Mesothelial cell of epicardium (in vitro differentiated cells): ENCODE measurements at regions not wholly inside any gene's neighbourhood (a gene's known extent, or its start where the extent isn't known, plus 50 kb on each side); places are given as distances from the start of the nearest gene placed in this dataset.
"Not testable (repeated sequence)": the region's sequence is repeated elsewhere in the genome, so short reads cannot be mapped to it uniquely, and the experiment has no call there.

ENCODE experiments used
- DNase-seq, 2 experiments: peaks; one replicate each; pipeline ENCODE4 v3.0.0; 2021; ENCODE audit warnings: low spot score in 2 of 2; ENCODE audit not compliant: unreplicated experiment in 2 of 2
- H3K27ac Mint-ChIP-seq: 2 replicates; pipeline ENCODE4 v1.8.0; 2021; ENCODE audit warnings: mixed read lengths
- H3K27me3 Mint-ChIP-seq: 2 replicates; pipeline ENCODE4 v1.8.0; 2021; ENCODE audit warnings: low read depth, mixed read lengths
- H3K36me3 Mint-ChIP-seq: 2 replicates; pipeline ENCODE4 v1.8.0; 2021; ENCODE audit warnings: mixed read lengths
- H3K4me1 Mint-ChIP-seq: 2 replicates; pipeline ENCODE4 v1.8.0; 2021; ENCODE audit warnings: mixed read lengths
- H3K4me3 Mint-ChIP-seq: 2 replicates; pipeline ENCODE4 v1.8.0; 2021; ENCODE audit warnings: mild to moderate bottlenecking, moderate library complexity, mixed read lengths
- H3K9me3 Mint-ChIP-seq: 2 replicates; pipeline ENCODE4 v1.8.0; 2021; ENCODE audit warnings: mixed read lengths
- TF ChIP-seq, protein P1 (sequence below): fragments of 200-600 bp; sonication (generic); IDR thresholded peaks from one replicate; pipeline ENCODE4 v1.5.0; 2021; ENCODE audit warnings: antibody characterized with exemption; ENCODE audit not compliant: unreplicated experiment

DNA sequence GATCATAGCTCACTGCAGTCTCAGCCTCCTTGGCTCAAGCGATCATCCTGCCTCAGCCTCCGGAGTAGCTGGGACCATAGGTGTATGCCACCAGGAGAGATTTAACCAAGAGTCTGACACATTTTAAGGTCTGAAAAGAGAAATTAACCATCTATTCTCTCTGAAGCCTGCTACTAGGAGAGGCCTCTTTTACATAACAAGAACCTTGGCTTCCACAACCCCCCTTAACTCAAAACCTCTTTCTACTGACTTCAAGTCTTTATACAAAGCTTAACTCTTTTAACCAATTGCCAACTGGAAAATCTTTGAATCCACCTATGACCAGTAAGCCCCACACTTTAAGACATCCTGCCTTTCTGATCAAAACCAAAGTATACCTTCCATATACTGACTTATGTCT, 279.9 kb upstream of the CELF4 start:
- H3K4me3 Mint-ChIP-seq: no peak overlapping the region
- peaks cover 3% of the 10 kb centered on the region for H3K9me3 Mint-ChIP-seq
- H3K4me1 Mint-ChIP-seq: no peaks in the 10 kb centered on the region
- no peak overlapping the region for H3K27ac Mint-ChIP-seq
- TF ChIP-seq, protein P1, sequence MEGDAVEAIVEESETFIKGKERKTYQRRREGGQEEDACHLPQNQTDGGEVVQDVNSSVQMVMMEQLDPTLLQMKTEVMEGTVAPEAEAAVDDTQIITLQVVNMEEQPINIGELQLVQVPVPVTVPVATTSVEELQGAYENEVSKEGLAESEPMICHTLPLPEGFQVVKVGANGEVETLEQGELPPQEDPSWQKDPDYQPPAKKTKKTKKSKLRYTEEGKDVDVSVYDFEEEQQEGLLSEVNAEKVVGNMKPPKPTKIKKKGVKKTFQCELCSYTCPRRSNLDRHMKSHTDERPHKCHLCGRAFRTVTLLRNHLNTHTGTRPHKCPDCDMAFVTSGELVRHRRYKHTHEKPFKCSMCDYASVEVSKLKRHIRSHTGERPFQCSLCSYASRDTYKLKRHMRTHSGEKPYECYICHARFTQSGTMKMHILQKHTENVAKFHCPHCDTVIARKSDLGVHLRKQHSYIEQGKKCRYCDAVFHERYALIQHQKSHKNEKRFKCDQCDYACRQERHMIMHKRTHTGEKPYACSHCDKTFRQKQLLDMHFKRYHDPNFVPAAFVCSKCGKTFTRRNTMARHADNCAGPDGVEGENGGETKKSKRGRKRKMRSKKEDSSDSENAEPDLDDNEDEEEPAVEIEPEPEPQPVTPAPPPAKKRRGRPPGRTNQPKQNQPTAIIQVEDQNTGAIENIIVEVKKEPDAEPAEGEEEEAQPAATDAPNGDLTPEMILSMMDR: no peak
- DNase-seq: no peak
- no peaks in the 10 kb centered on the region for H3K36me3 Mint-ChIP-seq
- no peaks in the 10 kb centered on the region for H3K27me3 Mint-ChIP-seq

DNA sequence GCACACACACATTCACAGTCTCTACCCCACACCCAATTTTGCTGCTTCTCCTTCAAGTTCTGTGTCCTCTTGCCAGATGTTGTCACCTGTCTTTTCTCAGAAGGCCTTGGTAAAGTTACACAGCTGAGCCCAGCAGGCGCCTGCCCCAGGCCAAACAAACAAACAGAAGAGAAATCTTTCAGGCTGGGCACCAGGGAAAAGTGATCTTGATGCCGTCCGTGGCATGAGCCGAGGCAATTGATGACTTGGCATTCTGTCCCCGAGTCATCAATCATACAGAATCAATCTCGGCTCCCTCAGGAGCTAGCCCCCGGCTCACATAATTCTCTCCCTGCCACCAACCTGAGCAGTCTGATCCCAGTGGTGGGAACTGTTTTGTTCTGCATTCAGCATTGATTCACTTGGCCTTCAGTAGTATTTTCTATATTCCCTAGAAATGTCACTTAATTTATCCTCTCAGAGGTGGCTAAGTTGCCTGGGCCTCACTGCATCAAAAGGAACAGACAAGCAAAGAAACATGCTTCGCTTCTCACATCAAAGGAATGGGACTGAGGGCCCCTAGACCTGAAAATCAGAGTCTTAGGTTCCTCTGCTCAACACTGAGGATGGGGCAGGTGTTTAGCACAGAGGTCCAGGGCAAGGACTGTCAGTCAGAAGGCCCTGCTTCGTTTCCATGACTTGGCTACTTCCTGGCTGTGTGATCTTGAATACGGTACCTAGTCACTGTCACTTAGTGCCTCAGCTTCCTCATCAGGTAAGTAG, 278.8 kb upstream of the CELF4 start:
- H3K4me1 Mint-ChIP-seq: no peaks in the 10 kb centered on the region
- peaks cover 3% of the 10 kb centered on the region for H3K9me3 Mint-ChIP-seq
- TF ChIP-seq, protein P1: no peak
- no peak overlapping the region for H3K27ac Mint-ChIP-seq
- H3K27me3 Mint-ChIP-seq: no peaks in the 10 kb centered on the region
- H3K36me3 Mint-ChIP-seq: no peaks in the 10 kb centered on the region
- no peak overlapping the region for H3K4me3 Mint-ChIP-seq
- no peak for DNase-seq

DNA sequence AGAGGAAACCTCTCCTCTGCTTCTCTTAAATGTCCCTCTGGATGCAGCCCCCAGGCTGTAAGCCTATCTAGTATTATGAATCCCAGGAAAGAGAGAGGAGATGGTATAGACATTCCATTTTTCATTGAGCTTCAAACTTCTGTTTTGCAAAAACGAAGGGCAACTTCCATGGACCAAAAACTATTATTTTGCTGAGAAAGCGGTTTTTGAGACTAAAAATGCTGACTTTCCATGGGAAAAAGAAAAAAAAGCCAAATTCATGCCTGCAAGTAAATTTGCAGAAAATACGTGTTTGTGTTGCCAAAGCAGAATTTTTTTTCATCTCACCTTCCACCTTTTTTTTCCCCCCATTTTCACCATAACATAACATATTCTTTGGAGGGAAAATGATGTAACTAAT, 272.5 kb upstream of the CELF4 start:
- TF ChIP-seq, protein P1: no peak
- H3K4me1 Mint-ChIP-seq: no peaks in the 10 kb centered on the region
- H3K27me3 Mint-ChIP-seq: no peaks in the 10 kb centered on the region
- no peak overlapping the region for H3K4me3 Mint-ChIP-seq
- no peak for DNase-seq
- no peaks in the 10 kb centered on the region for H3K36me3 Mint-ChIP-seq
- H3K9me3 Mint-ChIP-seq: peaks cover 4% of the 10 kb centered on the region
- no peak overlapping the region for H3K27ac Mint-ChIP-seq

DNA sequence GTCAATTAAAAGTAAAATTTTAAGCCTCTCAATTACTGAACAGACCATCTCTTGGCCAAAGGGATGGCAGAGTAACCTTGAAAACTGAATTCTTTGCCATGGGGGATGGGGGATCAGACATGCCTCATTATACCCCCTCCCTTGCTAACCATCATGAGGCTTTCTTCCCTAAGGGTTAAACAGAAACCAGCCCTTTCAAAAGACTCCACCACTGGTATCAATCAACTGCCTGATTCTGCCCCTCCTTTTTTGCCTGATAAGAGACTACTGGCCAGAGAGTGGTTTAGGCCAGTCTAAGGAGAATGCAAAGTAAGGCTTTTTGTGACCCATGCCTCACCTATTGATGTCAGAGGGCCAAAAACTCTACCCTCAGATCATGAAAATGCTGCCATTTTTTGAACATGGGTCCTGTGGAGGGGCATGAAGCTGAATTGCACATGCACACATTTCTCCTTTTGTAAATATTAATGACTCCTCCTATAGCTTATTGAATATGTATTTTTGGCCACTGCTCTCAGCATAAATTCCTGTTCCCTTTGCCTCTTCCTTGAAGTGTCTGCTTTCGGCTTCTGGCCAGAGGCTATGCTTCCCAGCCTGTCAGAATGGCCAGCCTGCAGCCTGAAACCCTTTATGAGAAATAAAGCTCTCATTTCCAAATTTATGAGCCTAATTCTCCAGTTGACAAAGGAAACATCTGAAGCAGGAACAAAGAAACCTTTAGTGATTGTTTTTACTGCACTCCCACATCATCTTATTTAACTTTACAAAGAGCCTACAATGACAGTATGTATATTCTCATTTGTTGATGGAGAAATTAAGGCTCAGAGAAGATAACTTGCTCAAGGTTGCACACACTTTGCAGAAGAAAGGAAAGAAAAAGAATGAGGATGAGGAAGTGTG, 270.7 kb upstream of the CELF4 start:
- DNase-seq: no peak
- Mint-ChIP-seq H3K27ac (no peak overlapping the region), H3K4me1 (no peaks in the 10 kb centered on the region), H3K9me3 (peaks cover 12% of the 10 kb centered on the region), H3K4me3 (no peak overlapping the region), H3K27me3 (no peaks in the 10 kb centered on the region), H3K36me3 (peaks cover 3% of the 10 kb centered on the region)
- TF ChIP-seq, protein P1: no peak

DNA sequence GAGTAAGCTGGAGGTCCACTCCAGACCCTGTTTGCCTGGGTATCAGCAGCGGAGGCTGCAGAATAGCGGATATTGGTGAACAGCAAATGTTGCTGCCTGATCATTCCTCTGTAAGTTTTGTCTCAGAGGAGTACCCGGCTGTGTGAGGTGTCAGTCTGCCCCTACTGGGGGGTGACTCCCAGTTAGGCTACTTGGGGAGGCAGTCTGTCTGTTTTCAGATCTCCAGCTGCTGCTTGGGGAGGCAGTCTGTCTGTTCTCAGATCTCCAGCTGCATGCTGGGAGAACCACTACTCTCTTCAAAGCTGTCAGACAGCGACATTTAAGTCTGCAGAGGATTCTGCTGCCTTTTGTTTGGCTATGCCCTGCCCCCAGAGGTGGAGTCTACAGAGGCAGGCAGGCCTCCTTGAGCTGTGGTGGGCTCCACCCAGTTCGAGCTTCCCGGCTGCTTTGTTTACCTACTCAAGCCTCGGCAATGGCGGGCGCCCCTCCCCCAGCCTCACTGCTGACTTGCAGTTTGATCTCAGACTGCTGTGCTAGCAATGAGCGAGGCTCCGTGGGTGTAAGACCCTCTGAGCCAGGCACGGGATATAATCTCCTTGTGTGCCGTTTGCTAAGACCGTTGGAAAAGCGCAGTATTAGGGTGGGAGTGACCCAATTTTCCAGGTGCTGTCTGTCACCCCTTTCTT, 266.6 kb upstream of the CELF4 start:
- not testable (repeated sequence) for H3K27me3 Mint-ChIP-seq

More for the DNA sequence above, 266.6 kb upstream of the CELF4 start:
- H3K27ac Mint-ChIP-seq, H3K4me3 Mint-ChIP-seq, H3K4me1 Mint-ChIP-seq, H3K36me3 Mint-ChIP-seq, DNase-seq: not testable (repeated sequence)
- H3K9me3 Mint-ChIP-seq: peaks cover 22% of the 10 kb centered on the region
